ENCODE measurements at regions not wholly inside any gene's neighbourhood (a gene's known extent, or its start where the extent isn't known, plus 50 kb on each side); places are given as distances from the start of the nearest gene placed in this dataset.

DNA sequence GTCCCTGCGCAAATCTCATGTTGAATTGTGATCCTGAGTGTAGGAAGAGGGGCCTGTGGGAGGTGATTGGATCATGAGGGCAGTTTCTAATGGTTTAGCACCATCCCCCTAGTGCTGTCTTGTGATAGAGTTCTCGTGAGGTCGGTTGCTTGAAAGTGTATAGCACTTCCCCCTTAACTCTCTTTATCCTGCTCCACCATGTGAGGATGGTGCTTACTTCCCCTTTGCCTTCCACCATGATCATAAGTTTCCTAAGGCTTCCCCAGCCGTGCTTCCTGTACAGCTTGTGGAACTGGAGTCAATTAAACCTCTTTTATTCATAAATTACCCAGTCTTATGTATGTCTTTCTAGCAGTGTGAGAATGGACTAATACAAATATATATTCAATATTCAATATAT, 303.7 kb upstream of the SEL1L start:
- DNase-seq (ENCODE audit: low read depth, low spot score) (no peak), FAIRE-seq (no peak)

More for the DNA sequence above, 303.7 kb upstream of the SEL1L start:
- Histone ChIP-seq H3K9me1 (replicated peaks; ENCODE audit: control insufficient read depth, extremely low read depth, insufficient read depth, low read length) (no peaks in the 10 kb centered on the region), H3K27me3 (ENCODE audit: control insufficient read depth in 2 of 2, insufficient read depth in 2 of 2, low read length in 2 of 2) (no peaks in the 10 kb centered on the region), H3K9me3 (replicated peaks; ENCODE audit: control insufficient read depth, insufficient read depth, low read length) (peaks cover 7% of the 10 kb centered on the region), H2AFZ (ENCODE audit: low read depth, low read length) (no peak overlapping the region), H3K4me3 (replicated peaks in 1 of 3; ENCODE audit: insufficient read depth in 1 of 3, low read depth in 1 of 3, low read length in 3 of 3) (no peak overlapping the region), H4K20me1 (replicated peaks; ENCODE audit: control insufficient read depth, extremely low read depth, insufficient read depth, low read length) (no peaks in the 10 kb centered on the region), H3K36me3 (ENCODE audit: control insufficient read depth in 2 of 2, extremely low read depth in 1 of 2, insufficient read depth in 2 of 2, low read length in 2 of 2) (no peaks in the 10 kb centered on the region), H3K9ac (replicated peaks; ENCODE audit: extremely low read depth, insufficient read depth, low read length) (no peak overlapping the region), H3K79me2 (ENCODE audit: control insufficient read depth, insufficient read depth, low read length) (no peaks in the 10 kb centered on the region), H3K27ac (ENCODE audit: insufficient read depth, low read depth, low read length) (no peak overlapping the region), H3K4me2 (ENCODE audit: insufficient read depth, low read length) (no peak overlapping the region), H3K4me1 (ENCODE audit: control insufficient read depth, extremely low read depth, insufficient read depth, low read length) (no peaks in the 10 kb centered on the region)
- ChIA-PET CTCF (no interaction called here), POLR2A (no interaction called here)
- intact Hi-C loops (cut with micrococcal nuclease) (no loop called here), dilution Hi-C loops (cut with MboI; ENCODE audit: extremely low pct_ligation_motif_present, low sequenced_read_pairs) (no loop called here)
- BruUV-seq (replicated peaks) = no TSS peak
- no peak for TF ChIP-seq FOS (IDR thresholded peaks at IDR 0.05; ENCODE audit: borderline replicate concordance, insufficient read depth, low read length)
- no peak for TF ChIP-seq EZH2 (IDR thresholded peaks at IDR 0.05; ENCODE audit: borderline replicate concordance, low read depth, low read length, severe bottlenecking)
- TF ChIP-seq MAX (IDR thresholded peaks at IDR 0.05; ENCODE audit: insufficient read depth, insufficient read length) = no peak
- TF ChIP-seq, protein P1, sequence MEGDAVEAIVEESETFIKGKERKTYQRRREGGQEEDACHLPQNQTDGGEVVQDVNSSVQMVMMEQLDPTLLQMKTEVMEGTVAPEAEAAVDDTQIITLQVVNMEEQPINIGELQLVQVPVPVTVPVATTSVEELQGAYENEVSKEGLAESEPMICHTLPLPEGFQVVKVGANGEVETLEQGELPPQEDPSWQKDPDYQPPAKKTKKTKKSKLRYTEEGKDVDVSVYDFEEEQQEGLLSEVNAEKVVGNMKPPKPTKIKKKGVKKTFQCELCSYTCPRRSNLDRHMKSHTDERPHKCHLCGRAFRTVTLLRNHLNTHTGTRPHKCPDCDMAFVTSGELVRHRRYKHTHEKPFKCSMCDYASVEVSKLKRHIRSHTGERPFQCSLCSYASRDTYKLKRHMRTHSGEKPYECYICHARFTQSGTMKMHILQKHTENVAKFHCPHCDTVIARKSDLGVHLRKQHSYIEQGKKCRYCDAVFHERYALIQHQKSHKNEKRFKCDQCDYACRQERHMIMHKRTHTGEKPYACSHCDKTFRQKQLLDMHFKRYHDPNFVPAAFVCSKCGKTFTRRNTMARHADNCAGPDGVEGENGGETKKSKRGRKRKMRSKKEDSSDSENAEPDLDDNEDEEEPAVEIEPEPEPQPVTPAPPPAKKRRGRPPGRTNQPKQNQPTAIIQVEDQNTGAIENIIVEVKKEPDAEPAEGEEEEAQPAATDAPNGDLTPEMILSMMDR (IDR thresholded peaks at IDR 0.05; ENCODE audit: extremely low read depth in 1 of 2, insufficient read depth in 1 of 2, low read depth in 1 of 2, low read length in 2 of 2) = no peak
- TF ChIP-seq GATA2 (IDR thresholded peaks at IDR 0.05; ENCODE audit: insufficient read depth, insufficient read length, low read depth, low read length) = no peak
- no peak for TF ChIP-seq POLR2AphosphoS5 (IDR thresholded peaks at IDR 0.05; ENCODE audit: insufficient read depth, low read depth, low read length)
- TF ChIP-seq POLR2A (IDR thresholded peaks at IDR 0.05; ENCODE audit: low read depth, low read length) = no peak
- no peak for TF ChIP-seq JUN (IDR thresholded peaks at IDR 0.05; ENCODE audit: borderline replicate concordance, insufficient read depth, insufficient read length, low read depth)
- no peak for TF ChIP-seq MYC (IDR thresholded peaks at IDR 0.05; ENCODE audit: low read depth, low read length)
